ENCODE measurements at regions not wholly inside any gene's neighbourhood (a gene's known extent, or its start where the extent isn't known, plus 50 kb on each side); places are given as distances from the start of the nearest gene placed in this dataset.
"Not testable (repeated sequence)": the region's sequence is repeated elsewhere in the genome, so short reads cannot be mapped to it uniquely, and the experiment has no call there.

DNA sequence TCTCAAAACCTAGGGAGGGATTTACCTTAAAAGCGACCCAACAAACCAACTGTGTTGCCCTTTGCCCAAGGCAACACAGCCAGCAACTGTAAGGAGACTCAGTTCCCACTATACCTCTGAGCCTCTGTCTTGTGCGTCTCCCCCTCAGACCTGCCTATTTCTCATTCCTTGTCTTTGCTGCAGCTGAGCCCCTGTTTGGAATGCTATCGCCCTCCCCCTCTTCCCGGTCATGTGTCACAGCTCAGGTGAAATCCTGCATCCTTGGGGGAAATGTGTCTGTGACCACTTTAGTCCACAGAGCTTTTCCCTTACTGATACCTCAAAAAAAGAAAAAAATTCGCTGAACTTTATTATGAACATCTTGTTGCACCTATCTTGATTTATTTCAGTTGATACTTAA is 52.0 kb upstream of the LRIG1 start:
- DNase-seq, result no peak

DNA sequence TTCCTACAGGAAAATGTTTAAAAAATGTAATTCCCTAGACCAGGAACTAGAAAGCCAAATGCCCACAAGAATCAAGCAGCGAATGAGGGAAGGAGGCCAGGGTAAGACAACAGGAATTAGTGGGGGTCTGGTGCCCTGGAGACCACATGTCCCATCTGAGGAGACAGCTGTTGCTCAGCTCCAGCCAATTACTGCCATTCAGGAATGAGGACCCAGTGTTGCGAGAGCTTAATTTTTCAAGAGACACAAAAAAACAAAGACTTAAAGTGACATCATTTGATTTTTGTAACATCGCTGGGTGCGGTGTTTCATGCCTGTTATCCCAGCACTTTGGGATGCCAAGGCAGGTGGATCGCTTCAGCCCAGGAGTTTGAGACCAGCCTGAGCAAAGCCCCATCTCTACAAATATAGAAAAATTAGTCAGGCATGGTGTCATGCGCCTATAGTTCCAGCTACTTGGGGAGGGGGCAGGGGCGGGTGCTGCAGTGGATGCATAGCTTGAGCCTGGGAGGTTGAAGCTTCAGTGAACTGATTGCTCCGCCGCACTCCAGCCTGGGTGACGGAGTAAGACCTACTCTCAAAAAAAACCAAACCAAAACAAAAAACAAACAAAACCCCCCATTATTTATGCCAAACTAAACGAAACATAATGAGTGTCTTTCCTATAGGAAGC is 52.8 kb upstream of the LRIG1 start:
- no peak for DNase-seq

DNA sequence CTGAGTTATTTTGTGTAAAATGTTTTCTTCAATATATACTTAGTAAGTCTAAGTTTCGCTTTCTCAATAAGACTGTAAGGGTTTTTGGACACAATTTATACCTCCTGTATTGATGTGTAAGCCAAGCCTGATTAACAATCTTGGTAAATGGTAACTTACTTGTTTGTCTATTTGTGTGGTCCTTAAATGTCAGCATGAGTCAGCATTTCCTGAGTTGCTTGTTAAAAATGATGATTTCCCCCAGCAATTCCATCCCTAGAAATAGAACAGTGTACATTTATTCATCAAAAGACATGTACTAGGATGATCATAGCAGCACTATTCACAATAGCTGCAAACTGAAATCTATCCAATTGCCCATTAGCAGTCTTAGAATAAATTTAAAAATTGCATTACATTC is 53.4 kb upstream of the LRIG1 start:
- DNase-seq, result no peak

DNA sequence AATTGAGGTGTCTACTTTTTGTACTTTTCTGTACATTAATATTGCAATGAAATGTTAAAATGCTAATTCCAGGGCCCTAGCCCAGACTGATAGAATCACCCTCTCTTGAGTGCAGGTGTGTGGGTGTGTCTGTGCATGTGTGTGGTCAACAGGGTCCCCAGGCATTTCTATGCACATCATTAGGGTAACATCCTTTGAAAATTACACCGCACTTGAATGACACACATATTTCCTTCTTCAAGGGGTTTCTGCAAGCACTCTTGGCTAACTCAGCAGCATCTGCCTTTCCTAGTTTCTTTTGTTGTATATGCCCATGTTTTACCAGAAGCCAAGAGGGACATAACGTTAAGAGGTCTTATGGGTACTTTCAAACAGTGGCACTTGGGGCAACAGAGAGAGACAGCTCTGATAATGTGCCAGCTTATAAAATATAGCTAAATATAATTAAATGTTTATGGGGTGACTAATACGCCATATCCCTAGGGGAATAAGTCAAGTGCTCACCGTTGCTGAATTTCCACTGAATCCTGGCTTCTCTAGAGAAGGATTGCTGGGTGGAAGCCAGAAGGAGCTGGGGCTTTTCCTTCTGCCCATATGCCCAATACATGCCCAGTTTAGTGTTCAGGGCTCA is 54.5 kb upstream of the LRIG1 start:
- no peak for DNase-seq

DNA sequence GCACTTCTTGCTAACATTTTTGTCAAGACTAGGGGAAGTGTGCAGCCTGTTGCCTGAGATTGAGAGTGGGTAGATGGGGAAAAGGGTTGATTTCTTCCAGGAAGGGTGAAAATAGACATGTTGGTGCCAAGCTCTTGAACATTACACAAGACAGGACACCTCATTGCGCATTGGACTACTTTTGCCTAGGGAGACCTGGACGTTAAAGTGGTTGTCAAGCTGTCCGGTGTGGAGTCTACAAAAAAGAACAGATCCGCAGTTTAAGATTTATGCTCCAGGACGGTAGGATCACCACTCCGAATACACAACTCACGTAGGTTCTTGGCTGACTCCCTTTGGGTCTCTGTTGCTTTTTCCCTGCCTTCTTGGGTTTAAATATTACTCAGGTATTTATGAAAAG is 56.3 kb upstream of the LRIG1 start:
- no peak for DNase-seq

DNA sequence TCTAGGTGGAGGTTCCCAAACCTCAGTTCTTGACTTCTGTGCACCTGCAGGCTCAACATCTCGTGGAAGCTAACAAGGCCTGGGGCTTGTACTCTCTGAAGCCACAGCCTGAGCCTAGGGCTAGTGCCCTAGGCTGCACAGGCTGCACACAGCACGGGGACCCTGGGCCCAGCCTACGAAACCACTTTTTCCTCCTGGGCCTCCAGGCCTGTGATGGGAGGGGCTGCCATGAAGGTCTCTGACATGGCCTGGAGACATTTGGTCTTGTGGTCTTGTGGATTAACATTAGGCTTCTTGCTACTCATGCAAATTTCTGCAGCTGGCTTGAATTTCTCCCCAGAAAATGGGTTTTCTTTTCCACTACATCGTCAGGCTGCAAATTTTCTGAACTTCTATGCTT is 59.1 kb upstream of the LRIG1 start:
- not testable (repeated sequence) for DNase-seq

DNA sequence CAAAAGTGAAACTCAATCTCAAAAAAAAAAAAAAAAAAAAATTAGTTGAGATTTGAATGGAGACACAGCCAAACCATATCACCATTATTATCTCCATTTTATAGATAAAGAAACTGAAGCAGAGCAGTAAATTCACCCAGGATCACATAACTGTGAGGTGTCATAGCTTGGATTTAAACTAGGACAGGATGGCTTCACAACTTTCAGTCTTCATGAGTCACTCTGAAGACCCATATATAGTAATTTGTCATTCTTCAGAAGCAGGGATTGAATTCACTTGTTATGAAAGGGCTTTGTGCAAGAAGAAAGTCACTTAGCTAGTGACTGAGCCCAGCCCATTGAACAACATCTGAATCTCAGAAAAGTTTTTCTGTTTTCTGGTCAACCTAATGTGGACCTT is 60.5 kb upstream of the LRIG1 start:
- no peak for DNase-seq

DNA sequence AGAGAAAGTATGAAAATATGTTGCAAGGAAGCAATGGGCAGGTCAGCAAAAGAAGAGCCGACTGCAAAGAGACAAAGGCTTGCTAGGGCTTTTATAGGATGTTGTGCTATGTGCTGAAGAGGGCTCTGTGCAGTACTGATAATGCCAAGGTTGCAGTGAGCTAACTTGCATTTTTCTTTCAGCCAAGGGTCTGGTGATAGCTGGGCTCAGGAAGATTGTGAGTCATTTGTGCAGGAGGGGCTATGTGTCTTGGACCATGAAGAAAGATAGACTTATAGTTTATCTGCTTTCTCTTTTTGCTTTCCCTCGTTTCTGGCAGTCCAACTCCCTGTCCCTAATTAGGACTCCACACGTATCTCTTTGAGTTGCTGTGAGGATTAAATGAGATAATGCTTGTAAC is 64.5 kb upstream of the LRIG1 start:
- DNase-seq, result no peak

DNA sequence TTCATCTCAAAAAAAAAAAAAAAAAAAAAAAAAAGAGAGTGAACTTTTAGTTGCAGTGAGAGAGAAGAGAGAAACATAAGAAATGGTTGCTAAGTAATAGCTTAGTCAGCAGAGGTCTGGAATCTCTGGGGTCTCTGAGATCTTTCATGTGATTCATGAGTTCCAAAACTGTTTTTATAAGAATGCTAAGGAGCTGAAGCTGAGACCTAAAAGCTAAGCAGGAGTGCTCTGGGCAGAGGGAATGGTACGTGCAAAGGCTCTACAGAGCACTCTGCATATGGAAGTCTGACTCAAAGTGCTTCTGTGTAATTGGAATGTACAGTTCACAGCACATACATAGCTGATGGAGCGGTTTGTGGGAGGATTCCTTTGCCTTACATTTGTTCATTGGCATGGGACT is 66.3 kb upstream of the LRIG1 start:
- no peak for DNase-seq

DNA sequence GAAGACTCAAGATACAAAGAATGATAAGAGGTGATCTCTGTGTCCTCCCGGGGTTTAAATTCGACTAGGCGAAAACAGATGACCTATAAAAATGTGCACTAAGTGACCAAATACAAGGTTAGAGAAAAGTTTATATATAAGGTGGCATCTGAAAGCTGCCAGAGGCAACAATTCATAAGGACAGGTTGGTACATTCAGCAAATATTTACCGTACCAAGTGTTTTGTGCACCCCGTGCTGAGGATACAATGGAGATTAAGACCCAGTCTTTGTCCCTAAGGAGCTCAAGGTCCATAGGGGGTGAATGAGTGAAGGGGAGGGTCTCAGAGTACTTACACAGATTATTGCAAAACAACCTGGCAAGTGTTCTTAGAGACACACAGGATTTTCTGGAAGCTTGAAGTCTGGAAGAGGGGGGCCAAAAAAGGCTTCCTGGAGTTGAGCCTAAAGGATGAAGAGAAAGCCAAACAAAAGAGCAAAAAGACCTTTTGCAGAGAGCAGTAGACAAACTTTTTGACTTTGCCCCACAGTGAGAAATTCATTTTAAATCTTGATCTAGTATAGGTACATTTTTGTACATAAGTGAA is 71.4 kb upstream of the LRIG1 start:
- no peak for DNase-seq

DNA sequence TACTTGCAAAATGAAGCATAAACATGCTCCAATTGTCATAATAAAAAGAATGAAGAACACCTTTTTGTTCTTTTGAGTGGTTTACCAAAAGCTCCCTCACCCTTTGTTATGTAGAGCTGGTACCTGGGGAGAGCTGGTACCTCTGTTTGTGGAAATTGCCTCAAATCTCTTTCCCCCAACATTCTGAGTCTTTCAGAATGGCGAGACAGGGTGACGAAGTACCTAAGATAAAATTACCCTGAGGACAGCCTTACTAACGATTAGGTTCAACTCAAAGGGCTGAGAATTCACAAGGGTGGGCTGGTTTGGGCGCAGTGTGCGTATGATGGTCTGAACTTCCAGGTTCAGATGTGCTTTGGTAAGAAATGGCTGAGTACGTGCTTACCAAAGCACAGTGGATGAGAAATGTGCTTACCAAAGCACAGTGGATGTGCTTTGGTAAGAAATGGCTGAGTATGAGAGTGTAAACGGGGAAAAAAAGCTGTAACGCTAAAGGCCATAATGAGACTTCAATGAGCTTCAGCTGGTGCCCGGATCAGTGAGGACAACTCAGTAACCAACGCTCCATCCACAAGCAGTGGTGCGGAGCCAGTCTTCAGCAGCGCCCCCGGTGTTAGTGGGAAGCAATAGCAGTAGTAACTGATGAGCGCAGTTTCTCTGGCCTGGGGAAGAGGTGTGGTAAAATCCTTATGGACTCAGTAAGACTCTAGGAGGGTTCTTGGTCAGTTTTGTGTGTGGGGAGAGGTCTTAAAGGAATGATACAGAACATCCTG is 72.3 kb upstream of the LRIG1 start:
- no peak for DNase-seq

DNA sequence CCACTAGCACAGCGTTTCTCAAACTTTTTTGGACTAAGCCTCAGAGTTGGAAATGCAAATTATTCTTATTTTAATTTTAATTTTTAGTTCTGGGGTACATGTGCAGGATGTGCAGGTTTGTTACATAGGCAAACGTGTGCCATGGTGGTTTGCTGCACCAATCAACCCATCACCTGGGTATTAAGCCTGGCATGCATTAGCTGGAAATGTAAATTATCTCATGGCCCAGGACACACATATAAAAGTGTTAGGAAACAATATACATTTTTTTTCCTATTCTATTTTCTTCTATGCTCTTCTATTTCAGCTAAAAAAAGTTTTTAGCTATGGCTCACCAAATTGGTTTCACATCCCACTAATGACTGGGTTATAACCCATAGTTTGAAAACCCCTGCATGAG is 73.3 kb upstream of the LRIG1 start:
- no peak for DNase-seq

DNA sequence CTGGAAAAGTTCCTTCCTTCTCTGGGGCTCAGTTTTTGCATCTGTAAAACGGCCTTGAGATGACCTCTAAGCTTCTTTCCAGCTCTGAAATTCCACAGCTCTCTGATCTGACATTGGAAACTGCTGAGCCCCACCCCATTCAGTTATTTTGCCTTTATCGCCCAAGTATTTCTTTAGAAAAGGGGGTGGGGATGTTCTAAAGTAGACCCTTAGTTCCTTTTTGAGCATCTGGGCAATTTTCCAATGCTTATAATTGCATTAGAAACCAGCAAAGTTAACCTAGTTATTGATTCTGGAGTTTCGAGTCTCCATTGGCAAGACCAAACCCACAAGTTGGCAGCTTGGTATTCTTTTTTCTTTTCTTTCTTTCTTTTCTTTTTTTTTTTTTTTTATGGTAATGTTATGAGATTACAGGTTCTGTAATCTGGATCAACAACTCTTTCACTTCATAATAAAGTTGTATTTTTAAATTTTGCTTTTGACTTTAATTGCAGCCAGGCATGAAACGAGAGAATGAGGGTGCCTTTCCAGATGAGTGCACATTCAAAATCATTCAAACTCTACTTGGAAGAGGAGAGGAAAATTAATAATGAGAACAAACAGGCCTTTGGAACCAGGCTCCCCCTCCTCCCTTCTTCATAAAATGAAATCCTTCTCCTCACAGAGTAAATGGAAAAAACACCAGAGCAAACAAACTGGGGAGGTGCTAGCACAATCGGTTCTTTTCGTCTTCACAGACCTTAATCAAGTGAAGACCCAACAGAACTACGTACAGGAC is 76.8 kb upstream of the LRIG1 start:
- no peak for DNase-seq

DNA sequence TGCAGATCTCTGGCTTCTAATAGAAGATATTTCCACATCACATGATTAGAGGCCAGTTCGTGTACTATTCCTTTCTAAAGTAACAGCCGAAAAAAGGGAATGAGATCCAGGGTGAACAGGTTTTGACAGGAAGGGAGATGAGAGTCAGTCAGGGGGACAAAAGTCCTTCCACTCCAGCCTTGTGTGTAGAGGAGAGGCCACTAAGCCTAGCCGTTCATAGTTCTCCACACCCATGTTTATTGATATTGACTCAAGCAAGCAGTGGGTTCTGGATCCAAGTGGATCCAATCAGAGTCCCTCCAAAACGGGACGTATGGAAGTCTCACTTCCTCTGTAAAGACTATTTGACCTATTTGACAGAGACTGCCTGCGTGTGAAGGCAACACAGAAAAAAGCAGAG is 80.4 kb upstream of the LRIG1 start:
- DNase-seq, result no peak

DNA sequence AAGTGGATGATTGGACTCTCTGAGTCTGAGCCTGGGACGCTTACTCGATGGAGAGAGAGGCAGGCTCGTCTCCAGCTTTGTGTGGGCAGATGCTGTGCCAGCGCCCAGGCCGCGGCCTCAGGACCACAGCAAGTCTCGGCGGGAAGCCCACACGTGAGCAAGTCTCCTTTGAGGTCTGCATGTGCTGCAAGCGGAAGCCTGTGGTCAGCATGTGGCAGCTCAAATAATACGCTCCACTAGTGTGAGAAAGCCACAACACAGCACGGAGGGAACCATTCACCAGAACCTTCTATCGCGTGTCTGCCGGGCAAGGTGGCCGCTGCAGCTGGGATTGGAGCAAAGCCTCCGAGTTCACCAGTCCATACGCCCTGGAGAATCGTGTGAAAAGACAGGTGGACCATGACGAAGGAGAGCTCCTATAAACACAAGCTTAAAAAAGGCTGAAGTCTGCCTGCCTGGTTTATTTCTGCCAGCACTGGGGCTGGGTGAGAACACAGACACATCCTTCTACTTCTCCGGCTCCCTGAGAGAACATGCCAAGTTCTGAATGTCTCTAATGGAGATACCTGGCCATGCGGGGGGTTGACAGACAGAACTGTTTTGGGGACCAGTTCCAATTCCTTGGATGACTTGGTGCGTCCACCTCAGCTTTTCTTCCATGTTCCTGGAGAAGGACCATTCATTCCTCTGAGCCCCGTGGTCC is 82.0 kb upstream of the LRIG1 start:
- peak; percentile 73 for DNase-seq

DNA sequence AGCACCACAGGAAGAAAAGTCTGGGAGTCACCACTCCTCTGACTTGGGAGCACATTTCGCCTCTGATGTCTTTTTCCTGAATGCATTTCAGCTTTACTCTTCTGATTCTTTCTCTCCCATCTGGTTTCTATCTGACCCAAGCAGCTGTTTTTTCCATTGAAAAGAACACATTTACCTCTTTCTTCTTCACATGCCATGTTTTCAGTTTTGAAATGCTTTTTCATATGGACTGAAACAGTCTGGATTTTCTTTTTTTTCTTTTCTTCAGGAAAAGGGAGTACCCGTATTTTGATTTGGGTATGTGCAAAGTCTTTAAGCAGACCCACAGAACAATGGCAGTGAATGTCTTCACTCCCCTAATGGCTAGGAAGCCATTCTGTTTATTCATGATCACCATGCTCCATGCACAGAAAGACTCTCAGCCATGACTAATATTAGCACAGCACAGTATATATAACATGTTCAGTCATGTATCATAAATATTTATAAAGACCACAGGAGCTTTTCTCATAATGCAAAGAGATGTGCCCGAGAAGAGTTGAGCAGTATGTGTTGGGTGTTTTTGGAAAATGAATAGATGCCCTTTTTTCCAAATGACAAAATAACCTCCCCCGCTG is 82.7 kb upstream of the LRIG1 start:
- no peak for DNase-seq

DNA sequence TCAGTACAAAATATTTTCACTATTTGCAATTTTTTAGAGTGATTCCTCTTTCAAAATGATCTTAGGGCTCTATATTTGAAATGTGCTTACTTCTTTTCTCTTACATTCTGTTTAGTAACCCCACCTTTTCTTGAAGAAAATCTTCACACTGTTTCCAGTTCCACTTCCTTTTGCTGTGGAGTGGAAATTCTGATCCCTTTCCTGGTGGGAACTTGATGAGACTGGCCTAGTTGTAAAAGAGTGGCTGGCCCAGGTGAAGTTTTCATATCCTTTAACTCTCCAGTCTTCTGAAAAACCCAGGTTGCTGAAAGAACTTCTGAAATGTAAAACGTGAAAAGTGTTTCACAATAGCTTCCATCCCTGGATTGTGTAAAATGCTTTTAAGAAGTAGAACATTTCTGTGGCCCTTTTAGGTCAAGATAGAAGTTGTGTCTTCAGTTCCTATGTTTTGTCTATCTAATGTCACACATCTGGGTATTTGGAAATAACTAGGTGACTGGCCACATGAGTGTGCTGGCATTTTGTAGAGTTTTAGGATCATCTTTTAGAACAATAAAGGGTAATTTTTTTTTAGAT is 84.8 kb upstream of the LRIG1 start:
- no peak for DNase-seq

DNA sequence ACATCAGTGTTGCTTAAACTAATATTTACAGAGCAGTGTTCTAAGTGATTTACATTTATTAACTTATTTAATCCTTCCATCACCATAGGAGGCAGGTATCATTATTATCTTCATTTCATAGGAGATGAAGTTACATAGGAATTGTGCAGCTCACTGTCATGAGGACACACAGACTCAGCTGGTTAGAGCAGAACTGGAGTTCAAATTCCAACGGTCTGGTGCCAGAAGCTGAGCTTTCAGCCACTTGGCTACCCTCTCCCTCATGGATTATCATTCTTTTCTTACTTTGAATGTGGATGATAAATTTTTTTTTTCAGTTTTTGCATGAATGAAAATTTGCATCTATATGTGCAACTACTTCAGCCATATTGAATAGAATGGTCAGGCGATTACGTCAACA is 86.0 kb upstream of the LRIG1 start:
- DNase-seq, result no peak

DNA sequence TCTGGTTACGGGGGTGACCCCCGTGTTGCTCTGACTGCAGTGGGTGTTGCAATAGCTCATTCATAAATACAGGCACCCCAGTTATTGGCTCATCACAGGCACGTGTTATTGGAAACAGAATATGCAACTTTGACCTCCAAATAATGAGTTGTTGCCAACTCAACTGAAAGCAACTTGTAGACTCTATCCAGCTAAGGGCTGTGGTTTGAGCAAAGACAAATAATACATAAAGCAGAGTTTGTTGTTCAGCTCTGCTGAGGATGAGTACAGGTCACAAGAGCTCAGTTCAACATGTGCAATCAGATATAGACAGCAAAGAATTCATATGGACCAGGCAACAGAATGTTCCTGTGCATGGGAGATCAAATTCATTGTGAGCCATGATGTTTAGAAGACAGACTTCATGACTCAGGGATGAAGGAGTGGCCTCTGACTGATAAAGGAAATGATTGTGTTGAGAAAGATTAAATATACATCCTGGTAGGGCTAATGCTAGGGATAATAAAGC is 87.6 kb upstream of the LRIG1 start:
- no peak for DNase-seq

DNA sequence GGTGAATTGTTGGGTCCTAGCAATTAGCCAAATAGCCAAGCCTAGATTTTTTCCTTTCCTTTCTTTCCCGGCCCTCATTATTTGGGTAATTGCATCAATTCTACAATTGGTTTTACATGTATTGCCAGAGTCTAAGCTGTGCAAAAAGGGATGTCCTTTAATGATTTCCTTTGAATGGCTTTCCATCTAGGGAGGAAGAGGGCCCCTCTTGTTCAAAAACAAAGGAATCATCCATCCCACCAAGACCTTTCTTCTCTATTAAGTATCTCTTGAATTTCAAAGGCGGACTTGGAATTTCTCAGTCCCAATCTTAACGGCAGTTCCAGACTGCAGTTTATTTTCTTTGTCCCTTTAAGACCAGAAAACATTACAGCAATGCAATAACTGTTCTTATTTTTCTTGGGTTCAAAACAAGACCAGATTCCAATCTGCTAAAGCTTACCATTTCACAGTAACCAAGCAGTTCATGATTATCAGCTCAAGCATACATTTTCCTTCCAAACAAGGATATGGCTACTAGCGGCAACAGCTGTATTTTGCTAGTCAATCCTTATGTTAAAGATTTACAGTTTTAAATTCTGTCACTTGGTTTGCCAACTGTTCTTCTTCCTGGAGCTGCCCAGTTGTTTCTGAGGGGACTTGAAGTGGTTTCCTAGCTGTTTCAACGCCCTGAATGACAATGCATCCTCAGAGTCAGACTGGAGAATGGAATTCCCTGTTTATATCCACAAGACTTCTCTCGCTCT is 91.4 kb upstream of the LRIG1 start:
- no peak for DNase-seq
